ENCODE measurements at regions not wholly inside any gene's neighbourhood (a gene's known extent, or its start where the extent isn't known, plus 50 kb on each side); places are given as distances from the start of the nearest gene placed in this dataset.

GRCh38 chr5:175765858-175766257 is 105.5 kb upstream of the CPLX2 start:
- Mint-ChIP-seq H3K4me1 (peaks cover 10% of the 10 kb centered on the region), H3K27me3 (peaks cover 9% of the 10 kb centered on the region), H3K9me3 (peaks cover 14 to 15% of the 10 kb centered on the region in 2 donors), H3K27ac (no peak overlapping the region), H3K4me3 (no peak overlapping the region)
- no peak for DNase-seq
- peak; percentile 66 for ATAC-seq

- Mint-ChIP-seq H3K4me3 (no peak overlapping the region), H3K9me3 (peaks cover 10 to 14% of the 10 kb centered on the region in 2 donors), H3K4me1 (peaks cover 10% of the 10 kb centered on the region), H3K27me3 (peaks cover 20% of the 10 kb centered on the region), H3K27ac (peak overlapping the region in 1 of 2 donors; percentile 67)
- ATAC-seq (no peak), DNase-seq (no peak)
Observed at GRCh38 chr5:175766963-175767362, 104.4 kb upstream of the CPLX2 start.

- Mint-ChIP-seq H3K9me3 (peaks cover 0 to 5% of the 10 kb centered on the region in 2 donors), H3K4me3 (peak overlapping the region in 1 of 2 donors; percentile 8), H3K4me1 (no peaks in the 10 kb centered on the region), H3K27me3 (peaks cover 60% of the 10 kb centered on the region), H3K27ac (no peak overlapping the region)
- no peak for ATAC-seq
- DNase-seq, result no peak
Observed at GRCh38 chr5:175772747-175773533, 98.4 kb upstream of the CPLX2 start.

GRCh38 chr5:175773534-175774070 is 97.8 kb upstream of the CPLX2 start:
- H3K27ac Mint-ChIP-seq, result no peak overlapping the region
- H3K4me3 Mint-ChIP-seq, result no peak overlapping the region
- H3K27me3 Mint-ChIP-seq, result peaks cover 60% of the 10 kb centered on the region
- no peaks in the 10 kb centered on the region for H3K9me3 Mint-ChIP-seq
- no peak for DNase-seq
- ATAC-seq, result no peak
- no peaks in the 10 kb centered on the region for H3K4me1 Mint-ChIP-seq

- peaks cover 56% of the 10 kb centered on the region for H3K27me3 Mint-ChIP-seq
- DNase-seq (no peak), ATAC-seq (no peak)
- no peak overlapping the region for H3K27ac Mint-ChIP-seq
- no peaks in the 10 kb centered on the region for H3K4me1 Mint-ChIP-seq
- H3K9me3 Mint-ChIP-seq, result no peaks in the 10 kb centered on the region
- H3K4me3 Mint-ChIP-seq, result no peak overlapping the region
Observed at GRCh38 chr5:175775416-175775815, 96.0 kb upstream of the CPLX2 start.

- no peak for DNase-seq
- no peaks in the 10 kb centered on the region for H3K9me3 Mint-ChIP-seq
- peaks cover 20% of the 10 kb centered on the region for H3K27me3 Mint-ChIP-seq
- no peak for ATAC-seq
- no peak overlapping the region for H3K4me3 Mint-ChIP-seq
- no peak overlapping the region for H3K27ac Mint-ChIP-seq
- no peaks in the 10 kb centered on the region for H3K4me1 Mint-ChIP-seq
Observed at GRCh38 chr5:175778951-175779503, 92.4 kb upstream of the CPLX2 start.

- ATAC-seq (no peak), DNase-seq (no peak)
- Mint-ChIP-seq H3K27ac (no peak overlapping the region), H3K9me3 (no peaks in the 10 kb centered on the region), H3K4me1 (no peaks in the 10 kb centered on the region), H3K27me3 (peaks cover 29% of the 10 kb centered on the region), H3K4me3 (no peak overlapping the region)
Observed at GRCh38 chr5:175783739-175784138, 87.6 kb upstream of the CPLX2 start.

- Mint-ChIP-seq H3K4me1 (no peaks in the 10 kb centered on the region), H3K27me3 (peaks cover 29% of the 10 kb centered on the region), H3K9me3 (no peaks in the 10 kb centered on the region), H3K27ac (no peak overlapping the region), H3K4me3 (no peak overlapping the region)
- DNase-seq, result no peak
- no peak for ATAC-seq
Observed at GRCh38 chr5:175784230-175784629, 87.1 kb upstream of the CPLX2 start.

- no peaks in the 10 kb centered on the region for H3K4me1 Mint-ChIP-seq
- H3K9me3 Mint-ChIP-seq, result no peaks in the 10 kb centered on the region
- H3K27ac Mint-ChIP-seq, result no peak overlapping the region
- H3K4me3 Mint-ChIP-seq, result no peak overlapping the region
- ATAC-seq (no peak), DNase-seq (no peak)
- peaks cover 29% of the 10 kb centered on the region for H3K27me3 Mint-ChIP-seq
Observed at GRCh38 chr5:175785681-175786080, 85.7 kb upstream of the CPLX2 start.

- no peaks in the 10 kb centered on the region for H3K9me3 Mint-ChIP-seq
- DNase-seq (no peak), ATAC-seq (no peak)
- H3K27me3 Mint-ChIP-seq, result peaks cover 35% of the 10 kb centered on the region
- H3K4me3 Mint-ChIP-seq, result no peak overlapping the region
- no peak overlapping the region for H3K27ac Mint-ChIP-seq
- H3K4me1 Mint-ChIP-seq, result no peaks in the 10 kb centered on the region
Observed at GRCh38 chr5:175788155-175788787, 83.1 kb upstream of the CPLX2 start.

- Mint-ChIP-seq H3K27ac (peak overlapping the region in 1 of 2 donors; percentile 81), H3K4me3 (no peak overlapping the region), H3K9me3 (peaks cover 0 to under 1% of the 10 kb centered on the region in 2 donors), H3K27me3 (peaks cover 48% of the 10 kb centered on the region), H3K4me1 (no peaks in the 10 kb centered on the region)
- ATAC-seq (no peak), DNase-seq (no peak)
Observed at GRCh38 chr5:175789670-175790069, 81.7 kb upstream of the CPLX2 start.

- ATAC-seq (no peak), DNase-seq (no peak)
- H3K9me3 Mint-ChIP-seq, result peaks cover 0 to 6% of the 10 kb centered on the region in 2 donors
- no peak overlapping the region for H3K4me3 Mint-ChIP-seq
- H3K27ac Mint-ChIP-seq, result no peak overlapping the region
- H3K27me3 Mint-ChIP-seq, result peaks cover 50% of the 10 kb centered on the region
- H3K4me1 Mint-ChIP-seq, result no peaks in the 10 kb centered on the region
Observed at GRCh38 chr5:175790796-175791195, 80.6 kb upstream of the CPLX2 start.

- Mint-ChIP-seq H3K9me3 (peaks cover 0 to 9% of the 10 kb centered on the region in 2 donors), H3K27ac (no peak overlapping the region), H3K27me3 (peaks cover 74% of the 10 kb centered on the region), H3K4me3 (no peak overlapping the region), H3K4me1 (peaks cover 16% of the 10 kb centered on the region)
- no peak for ATAC-seq
- no peak for DNase-seq
Observed at GRCh38 chr5:175795959-175796358, 75.4 kb upstream of the CPLX2 start.

GRCh38 chr5:175796536-175797499 is 74.6 kb upstream of the CPLX2 start:
- ATAC-seq (peak; percentile 99), DNase-seq (peak; percentile 83 to 84)
- Mint-ChIP-seq H3K9me3 (peaks cover 0 to 9% of the 10 kb centered on the region in 2 donors), H3K4me1 (peaks cover 16% of the 10 kb centered on the region), H3K4me3 (peak overlapping the region; percentile 53 to 63), H3K27me3 (peaks cover 79% of the 10 kb centered on the region), H3K27ac (no peak overlapping the region)

- no peak for ATAC-seq
- DNase-seq, result no peak
- Mint-ChIP-seq H3K4me3 (peak overlapping the region; percentile 47 to 63), H3K27ac (no peak overlapping the region), H3K4me1 (peaks cover 16% of the 10 kb centered on the region), H3K9me3 (peaks cover 0 to 9% of the 10 kb centered on the region in 2 donors), H3K27me3 (peaks cover 79% of the 10 kb centered on the region)
Observed at GRCh38 chr5:175797521-175798038, 73.8 kb upstream of the CPLX2 start.
